Natural killer cell (primary cell): ENCODE measurements at regions not wholly inside any gene's neighbourhood (a gene's known extent, or its start where the extent isn't known, plus 50 kb on each side); places are given as distances from the start of the nearest gene placed in this dataset.

Source experiments
- ATAC-seq, 3 donors: fragments of 150-1000 bp in 2 of 3; fragments of 200-7000 bp in 1 of 3; cut with Tn5 transposase; 1 replicate in 1 of 3; 2 replicates in 2 of 3; pipeline ENCODE4 v1.10.0; 2021; ENCODE audit warnings: mild to moderate bottlenecking in 2 of 3, moderate library complexity in 2 of 3
- DNase-seq, 2 donors: peaks; one replicate each; pipeline versions ENCODE4 v3.0.0 to v3.0.0-alpha.2; 2013 to 2021; ENCODE audit warnings: mixed read lengths in 1 of 2
- H3K27ac ChIP-seq: one replicate; pipeline ENCODE4 v1.5.1; 2013; ENCODE audit warnings: mild to moderate bottlenecking, low read length
- H3K27me3 ChIP-seq: one replicate; pipeline ENCODE4 v1.6.1; 2013; ENCODE audit warnings: low read length; ENCODE audit not compliant: control insufficient read depth, insufficient read depth
- H3K36me3 ChIP-seq: one replicate; pipeline ENCODE4 v1.6.1; 2013; ENCODE audit warnings: low read length; ENCODE audit not compliant: control insufficient read depth, insufficient read depth
- H3K4me1 ChIP-seq: one replicate; pipeline ENCODE4 v1.6.1; 2013; ENCODE audit warnings: low read length; ENCODE audit not compliant: control insufficient read depth, insufficient read depth
- H3K4me3 ChIP-seq: one replicate; pipeline ENCODE4 v1.5.1; 2013; ENCODE audit warnings: low read length
- H3K9me3 ChIP-seq: one replicate; pipeline ENCODE4 v1.6.1; 2013; ENCODE audit warnings: low read length; ENCODE audit not compliant: control insufficient read depth, insufficient read depth
- H3K27ac Mint-ChIP-seq, 2 donors: one replicate each; pipeline ENCODE4 v1.8.0; 2022; ENCODE audit warnings: mild to moderate bottlenecking in 2 of 2, mixed read lengths in 2 of 2, moderate library complexity in 1 of 2
- H3K27me3 Mint-ChIP-seq, 2 donors: one replicate each; pipeline ENCODE4 v1.8.0; 2022; ENCODE audit warnings: low read depth in 2 of 2, mixed read lengths in 2 of 2
- H3K36me3 Mint-ChIP-seq: one replicate; pipeline ENCODE4 v1.8.0; 2022; ENCODE audit warnings: mixed read lengths
- H3K4me1 Mint-ChIP-seq, 2 donors: one replicate each; pipeline ENCODE4 v1.8.0; 2022; ENCODE audit warnings: mixed read lengths in 2 of 2
- H3K4me3 Mint-ChIP-seq: one replicate; pipeline ENCODE4 v1.8.0; 2022; ENCODE audit warnings: mild to moderate bottlenecking, moderate library complexity, mixed read lengths
- H3K9me3 Mint-ChIP-seq, 2 donors: one replicate each; pipeline ENCODE4 v1.8.0; 2022; ENCODE audit warnings: mixed read lengths in 2 of 2
- WGBS: methylation state at CpG from one replicate; pipeline ENCODE4 v1.1.7; 2013; ENCODE audit warnings: missing lambda C conversion rate; ENCODE audit not compliant: insufficient coverage; 5-methylcytosine and 5-hydroxymethylcytosine counted together
- intact Hi-C: fragments of 100-400 bp; cut with micrococcal nuclease; formaldehyde crosslinking; loops from one replicate; pipeline ENCODE4 v1.14.2; 2022
- TF ChIP-seq, protein P1 (sequence below): fragments of 200-600 bp; IDR thresholded peaks from one replicate; pipeline ENCODE4 v1.8.0; 2022; ENCODE audit warnings: antibody characterized with exemption

GRCh38 chr14:53534841-53535240, 381.7 kb upstream of the DDHD1 start:
- Histone ChIP-seq H3K4me1 (no peaks in the 10 kb centered on the region), H3K9me3 (no peaks in the 10 kb centered on the region), H3K4me3 (no peak overlapping the region), H3K36me3 (no peaks in the 10 kb centered on the region), H3K27ac (no peak overlapping the region), H3K27me3 (no peaks in the 10 kb centered on the region)
- TF ChIP-seq, protein P1, sequence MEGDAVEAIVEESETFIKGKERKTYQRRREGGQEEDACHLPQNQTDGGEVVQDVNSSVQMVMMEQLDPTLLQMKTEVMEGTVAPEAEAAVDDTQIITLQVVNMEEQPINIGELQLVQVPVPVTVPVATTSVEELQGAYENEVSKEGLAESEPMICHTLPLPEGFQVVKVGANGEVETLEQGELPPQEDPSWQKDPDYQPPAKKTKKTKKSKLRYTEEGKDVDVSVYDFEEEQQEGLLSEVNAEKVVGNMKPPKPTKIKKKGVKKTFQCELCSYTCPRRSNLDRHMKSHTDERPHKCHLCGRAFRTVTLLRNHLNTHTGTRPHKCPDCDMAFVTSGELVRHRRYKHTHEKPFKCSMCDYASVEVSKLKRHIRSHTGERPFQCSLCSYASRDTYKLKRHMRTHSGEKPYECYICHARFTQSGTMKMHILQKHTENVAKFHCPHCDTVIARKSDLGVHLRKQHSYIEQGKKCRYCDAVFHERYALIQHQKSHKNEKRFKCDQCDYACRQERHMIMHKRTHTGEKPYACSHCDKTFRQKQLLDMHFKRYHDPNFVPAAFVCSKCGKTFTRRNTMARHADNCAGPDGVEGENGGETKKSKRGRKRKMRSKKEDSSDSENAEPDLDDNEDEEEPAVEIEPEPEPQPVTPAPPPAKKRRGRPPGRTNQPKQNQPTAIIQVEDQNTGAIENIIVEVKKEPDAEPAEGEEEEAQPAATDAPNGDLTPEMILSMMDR: no peak
- ATAC-seq: no peak
- no peaks in the 10 kb centered on the region for H3K4me1 Mint-ChIP-seq
- H3K27me3 Mint-ChIP-seq: no peaks in the 10 kb centered on the region
- DNase-seq: no peak
- 59% methylated on average over 6 of the region's 6 CpGs for WGBS
- intact Hi-C loops: no loop called here
- no peaks in the 10 kb centered on the region for H3K9me3 Mint-ChIP-seq
- no peaks in the 10 kb centered on the region for H3K36me3 Mint-ChIP-seq
- H3K27ac Mint-ChIP-seq: no peak overlapping the region
- H3K4me3 Mint-ChIP-seq: no peak overlapping the region

- intact Hi-C loops: no loop called here
- Mint-ChIP-seq H3K9me3 (no peaks in the 10 kb centered on the region), H3K4me3 (no peak overlapping the region), H3K4me1 (no peaks in the 10 kb centered on the region), H3K27me3 (no peaks in the 10 kb centered on the region), H3K27ac (no peak overlapping the region), H3K36me3 (no peaks in the 10 kb centered on the region)
- no peaks in the 10 kb centered on the region for H3K27me3 ChIP-seq
- TF ChIP-seq, protein P1: no peak
- no peak overlapping the region for H3K27ac ChIP-seq
- no peak for ATAC-seq
- H3K36me3 ChIP-seq: no peaks in the 10 kb centered on the region
- H3K4me3 ChIP-seq: no peak overlapping the region
- no peak for DNase-seq
- H3K9me3 ChIP-seq: no peaks in the 10 kb centered on the region
- 66% methylated on average over 4 of the region's 4 CpGs for WGBS
- H3K4me1 ChIP-seq: no peaks in the 10 kb centered on the region
Measured at GRCh38 chr14:53533384-53533970, 380.4 kb upstream of the DDHD1 start.

DNA sequence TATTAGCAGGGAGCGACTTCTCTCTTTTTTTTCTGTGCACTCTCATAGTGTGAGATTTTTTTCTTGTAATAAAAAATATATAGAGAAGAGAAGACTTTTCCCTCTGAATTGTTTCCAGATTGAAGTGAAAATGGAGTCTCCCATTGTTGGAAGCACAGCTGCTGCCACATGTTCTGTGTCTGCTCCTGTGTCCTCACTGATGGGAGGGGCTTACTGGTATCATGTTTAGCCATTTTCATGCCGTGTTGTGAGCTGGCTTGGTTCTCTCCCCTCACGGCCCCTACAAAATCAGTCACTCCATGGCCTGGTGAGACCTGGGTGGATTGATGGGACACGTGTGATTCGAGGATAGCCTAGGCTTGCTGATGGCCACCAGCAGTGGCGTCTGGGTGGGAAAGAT, 379.7 kb upstream of the DDHD1 start:
- Histone ChIP-seq H3K4me1 (no peaks in the 10 kb centered on the region), H3K27ac (no peak overlapping the region), H3K27me3 (no peaks in the 10 kb centered on the region), H3K9me3 (no peaks in the 10 kb centered on the region), H3K4me3 (no peak overlapping the region), H3K36me3 (no peaks in the 10 kb centered on the region)
- ATAC-seq: no peak
- TF ChIP-seq, protein P1: no peak
- WGBS: 85% methylated on average over 5 of the region's 6 CpGs
- no peak for DNase-seq
- no peak overlapping the region for H3K27ac Mint-ChIP-seq
- intact Hi-C loops: no loop called here
- no peaks in the 10 kb centered on the region for H3K9me3 Mint-ChIP-seq
- no peak overlapping the region for H3K4me3 Mint-ChIP-seq
- H3K36me3 Mint-ChIP-seq: no peaks in the 10 kb centered on the region
- H3K27me3 Mint-ChIP-seq: no peaks in the 10 kb centered on the region
- H3K4me1 Mint-ChIP-seq: no peaks in the 10 kb centered on the region

- ATAC-seq: no peak
- Histone ChIP-seq H3K4me1 (no peaks in the 10 kb centered on the region), H3K4me3 (no peak overlapping the region), H3K36me3 (no peaks in the 10 kb centered on the region), H3K9me3 (no peaks in the 10 kb centered on the region), H3K27ac (no peak overlapping the region), H3K27me3 (no peaks in the 10 kb centered on the region)
- intact Hi-C loops: no loop called here
- Mint-ChIP-seq H3K27me3 (no peaks in the 10 kb centered on the region), H3K9me3 (peaks cover 0 to 6% of the 10 kb centered on the region in 2 donors), H3K4me3 (no peak overlapping the region), H3K27ac (no peak overlapping the region), H3K4me1 (no peaks in the 10 kb centered on the region), H3K36me3 (no peaks in the 10 kb centered on the region)
- TF ChIP-seq, protein P1: no peak
- DNase-seq: no peak
- no CpG with 5 or more reads among the region's 1 CpG for WGBS
Measured at GRCh38 chr14:53531730-53532129, 378.6 kb upstream of the DDHD1 start.
